ENCODE measurements at regions not wholly inside any gene's neighbourhood (a gene's known extent, or its start where the extent isn't known, plus 50 kb on each side); places are given as distances from the start of the nearest gene placed in this dataset.

- TF ChIP-seq CTCF (IDR thresholded peaks at IDR 0.05), result no peak
- TF ChIP-seq POLR2A (IDR thresholded peaks at IDR 0.05), result no peak
- no peak for TF ChIP-seq POLR2AphosphoS5 (IDR thresholded peaks at IDR 0.05)
- no peak for TF ChIP-seq EP300 (IDR thresholded peaks at IDR 0.05)
These were observed 915.6 kb upstream of the NEGR1 start for GRCh38 chr1:73197972-73198371.
